ENCODE measurements at regions not wholly inside any gene's neighbourhood (a gene's known extent, or its start where the extent isn't known, plus 50 kb on each side); places are given as distances from the start of the nearest gene placed in this dataset.
"Not testable (repeated sequence)": the region's sequence is repeated elsewhere in the genome, so short reads cannot be mapped to it uniquely, and the experiment has no call there.

- no peak overlapping the region for H3K9ac ChIP-seq (ENCODE audit: low read length)
These were observed 226.0 kb upstream of the ANKH start for GRCh38 chr5:15097552-15097951.

GRCh38 chr5:15096686-15097085 lies 225.1 kb upstream of the ANKH start:
- intact Hi-C loops (cut with micrococcal nuclease); H3K4me3 Mint-ChIP-seq; H3K36me3 ChIP-seq (replicated peaks in 1 of 2; ENCODE audit: control extremely low read depth in 1 of 2, control insufficient read depth in 1 of 2, extremely low read depth in 1 of 2, insufficient read depth in 2 of 2, low read length in 1 of 2); H3K4me3 ChIP-seq (ENCODE audit: control extremely low read depth in 1 of 5, extremely low read depth in 1 of 5, insufficient read depth in 1 of 5, low read depth in 2 of 5, low read length in 4 of 5); CTCF ChIA-PET; H3K4me1 Mint-ChIP-seq; H3K9ac ChIP-seq (ENCODE audit: low read length); H3K27me3 Mint-ChIP-seq; H2AFZ ChIP-seq (ENCODE audit: insufficient read depth, low read depth, low read length, poor library complexity, severe bottlenecking); H3K9me3 ChIP-seq (ENCODE audit: control extremely low read depth in 1 of 3, control insufficient read depth in 2 of 3, insufficient read depth in 1 of 3, low read length in 2 of 3); ATAC-seq (ENCODE audit: low read depth); H3K27me3 ChIP-seq (replicated peaks in 1 of 4; ENCODE audit: control extremely low read depth in 1 of 4, control insufficient read depth in 3 of 4, insufficient read depth in 4 of 4, low read length in 3 of 4); H3K4me2 ChIP-seq (replicated peaks; ENCODE audit: low read depth, low read length, poor library complexity, severe bottlenecking); H4K20me1 ChIP-seq (ENCODE audit: control insufficient read depth, insufficient read depth, low read length, poor library complexity, severe bottlenecking); H3K27ac Mint-ChIP-seq; POLR2A ChIA-PET; H3K27ac ChIP-seq (ENCODE audit: low read length in 2 of 2); H3K9me3 Mint-ChIP-seq (ENCODE audit: insufficient read depth); H3K4me1 ChIP-seq (ENCODE audit: control insufficient read depth in 2 of 2, insufficient read depth in 2 of 2, low read length in 2 of 2); H3K79me2 ChIP-seq (ENCODE audit: control insufficient read depth, insufficient read depth, low read length); DNase-seq: not testable (repeated sequence)
- WGBS (ENCODE audit: insufficient coverage) = 98% methylated on average over 19 of the region's 22 CpGs

More at GRCh38 chr5:15097552-15097951, 226.0 kb upstream of the ANKH start:
- Mint-ChIP-seq H3K27me3 (no peaks in the 10 kb centered on the region), H3K4me1 (no peaks in the 10 kb centered on the region), H3K9me3 (ENCODE audit: insufficient read depth) (peaks cover 4% of the 10 kb centered on the region), H3K4me3 (no peak overlapping the region), H3K27ac (no peak overlapping the region)
- intact Hi-C loops (cut with micrococcal nuclease) = no loop called here
- H2AFZ ChIP-seq (ENCODE audit: insufficient read depth, low read depth, low read length, poor library complexity, severe bottlenecking) = no peak overlapping the region
- no peaks in the 10 kb centered on the region for H3K36me3 ChIP-seq (replicated peaks in 1 of 2; ENCODE audit: control extremely low read depth in 1 of 2, control insufficient read depth in 1 of 2, extremely low read depth in 1 of 2, insufficient read depth in 2 of 2, low read length in 1 of 2)
- DNase-seq (no peak), ATAC-seq (ENCODE audit: low read depth) (no peak)
- no peaks in the 10 kb centered on the region for H3K27me3 ChIP-seq (replicated peaks in 1 of 4; ENCODE audit: control extremely low read depth in 1 of 4, control insufficient read depth in 3 of 4, insufficient read depth in 4 of 4, low read length in 3 of 4)
- H3K79me2 ChIP-seq (ENCODE audit: control insufficient read depth, insufficient read depth, low read length) = no peaks in the 10 kb centered on the region
- H3K4me2 ChIP-seq (replicated peaks; ENCODE audit: low read depth, low read length, poor library complexity, severe bottlenecking) = no peak overlapping the region
- ChIA-PET CTCF (no interaction called here), POLR2A (no interaction called here)
- no peak for TF ChIP-seq CTCF (IDR thresholded peaks at IDR 0.05)
- no peak for TF ChIP-seq EZH2 (IDR thresholded peaks at IDR 0.05; ENCODE audit: borderline replicate concordance, insufficient read depth, low read depth, low read length, poor library complexity, severe bottlenecking)
- H3K9me3 ChIP-seq (ENCODE audit: control extremely low read depth in 1 of 3, control insufficient read depth in 2 of 3, insufficient read depth in 1 of 3, low read length in 2 of 3) = no peaks in the 10 kb centered on the region
- H4K20me1 ChIP-seq (ENCODE audit: control insufficient read depth, insufficient read depth, low read length, poor library complexity, severe bottlenecking) = no peaks in the 10 kb centered on the region
- no peak overlapping the region for H3K4me3 ChIP-seq (ENCODE audit: control extremely low read depth in 1 of 5, extremely low read depth in 1 of 5, insufficient read depth in 1 of 5, low read depth in 2 of 5, low read length in 4 of 5)
- no peaks in the 10 kb centered on the region for H3K4me1 ChIP-seq (ENCODE audit: control insufficient read depth in 2 of 2, insufficient read depth in 2 of 2, low read length in 2 of 2)
- no peak overlapping the region for H3K27ac ChIP-seq (ENCODE audit: low read length in 2 of 2)

All from B cell (primary cell).